HG02943 (cell line): ENCODE measurements at regions not wholly inside any gene's neighbourhood (a gene's known extent, or its start where the extent isn't known, plus 50 kb on each side); places are given as distances from the start of the nearest gene placed in this dataset.
"Not testable (repeated sequence)": the region's sequence is repeated elsewhere in the genome, so short reads cannot be mapped to it uniquely, and the experiment has no call there.

Source experiments
- ATAC-seq: cut with Tn5 transposase; IDR thresholded peaks from one replicate; pipeline ENCODE4 v1.9.1; 2021; ENCODE audit warnings: mild to moderate bottlenecking, low read depth, moderate library complexity; ENCODE audit not compliant: unreplicated experiment

DNA sequence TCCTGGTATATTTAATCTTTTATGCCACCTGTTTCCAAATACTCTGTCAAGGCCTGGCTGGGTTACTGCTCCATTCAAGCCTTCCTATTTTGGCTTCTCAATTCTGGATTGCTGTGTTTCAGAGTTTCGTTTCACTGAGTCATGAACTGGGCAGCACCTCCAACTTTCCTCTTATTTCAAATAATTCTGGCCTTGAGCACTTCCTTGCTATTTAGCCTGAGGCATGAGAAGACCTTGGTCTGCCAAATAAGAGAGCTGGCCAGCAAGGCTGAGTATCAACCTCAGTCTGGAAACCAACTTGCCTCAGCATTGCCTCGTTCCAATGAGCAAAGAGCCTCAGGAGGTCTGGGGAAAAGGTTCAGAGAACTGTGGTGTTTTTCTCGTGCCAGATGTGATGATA is 66.6 kb downstream of the TNFAIP3 start:
- no peak for ATAC-seq

DNA sequence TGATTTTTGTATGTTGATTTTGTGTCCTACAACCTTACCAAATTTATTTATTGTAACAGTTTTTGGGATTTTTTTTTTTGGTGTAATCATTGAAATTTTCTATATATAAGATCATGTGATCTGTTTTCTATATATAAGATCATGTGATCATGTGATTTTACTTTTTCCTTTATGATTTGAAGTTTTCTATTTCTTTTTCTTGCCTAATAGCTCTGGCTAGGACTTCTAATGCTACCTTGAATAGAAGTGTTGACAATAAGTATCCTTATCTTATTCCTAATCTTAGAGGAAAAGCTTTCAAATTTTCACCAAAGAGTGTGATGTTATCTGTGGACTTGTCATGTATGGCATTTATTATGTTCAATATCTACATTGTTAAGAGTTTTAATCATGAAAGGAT is 69.7 kb downstream of the TNFAIP3 start:
- no peak for ATAC-seq

DNA sequence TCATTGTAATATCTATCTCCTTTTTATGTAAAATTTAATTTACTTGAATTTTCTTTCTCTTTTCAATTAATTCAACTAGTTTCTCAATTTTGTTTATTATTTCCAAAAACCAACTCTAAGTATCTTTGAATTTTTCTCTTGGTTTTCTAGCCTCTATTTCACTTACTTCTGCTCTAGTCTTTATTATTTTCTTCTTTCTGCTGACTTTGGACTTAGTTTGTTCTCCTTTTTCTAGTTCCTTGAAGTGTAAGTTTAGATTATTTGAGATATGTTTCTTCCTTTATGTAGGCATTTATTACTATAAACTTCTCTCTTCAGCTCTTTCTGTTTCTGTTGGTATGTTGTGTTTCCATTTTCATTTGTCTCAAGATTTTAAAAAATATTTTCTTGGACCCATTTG is 70.8 kb downstream of the TNFAIP3 start:
- no peak for ATAC-seq

DNA sequence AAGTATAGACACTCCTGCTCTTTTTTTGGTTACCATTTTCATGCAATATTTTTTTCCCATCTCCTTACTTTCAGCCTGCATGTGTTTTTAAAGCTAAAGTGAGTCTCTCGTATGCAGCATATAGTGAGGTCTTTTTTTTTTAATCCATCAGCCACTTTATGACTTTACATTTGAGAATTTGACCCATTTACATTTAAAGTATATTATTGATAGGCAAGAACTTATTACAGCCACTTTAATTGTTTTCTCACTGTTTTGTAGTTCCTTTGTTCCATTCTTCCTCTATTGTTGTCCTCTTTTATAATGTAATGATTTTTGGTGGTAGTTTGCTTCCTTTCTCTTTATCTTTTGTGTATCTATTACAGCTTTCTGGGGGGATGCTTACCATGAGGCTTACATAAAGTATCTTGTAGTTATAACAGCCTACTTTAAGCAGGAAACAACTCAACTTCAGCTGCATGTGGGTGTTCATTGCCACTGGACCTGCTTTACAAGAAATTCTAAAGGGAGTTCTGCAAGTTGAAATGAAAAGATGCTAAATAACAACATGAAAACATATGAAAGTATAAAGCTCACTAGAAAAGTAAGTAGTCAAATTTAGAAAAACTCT is 71.8 kb downstream of the TNFAIP3 start:
- ATAC-seq, result no peak

DNA sequence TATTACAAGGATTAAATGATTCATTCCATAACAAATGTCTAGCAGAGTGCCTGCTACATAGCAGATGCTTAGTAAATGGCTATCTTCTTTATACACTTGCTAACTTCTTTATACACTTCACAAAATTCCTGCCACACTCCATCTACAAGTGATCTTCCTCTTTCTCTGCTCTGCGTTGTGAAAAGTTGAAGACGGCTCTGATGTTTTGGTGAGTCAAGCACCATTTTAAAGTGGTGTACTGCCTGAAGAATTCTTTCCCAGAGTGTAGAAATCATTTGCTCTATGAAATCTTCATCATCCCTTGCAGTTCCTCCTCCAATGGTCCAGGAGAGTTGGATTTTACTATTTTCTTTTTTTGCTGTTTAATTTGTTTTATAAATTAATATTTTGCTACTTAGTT is 74.9 kb downstream of the TNFAIP3 start:
- no peak for ATAC-seq

DNA sequence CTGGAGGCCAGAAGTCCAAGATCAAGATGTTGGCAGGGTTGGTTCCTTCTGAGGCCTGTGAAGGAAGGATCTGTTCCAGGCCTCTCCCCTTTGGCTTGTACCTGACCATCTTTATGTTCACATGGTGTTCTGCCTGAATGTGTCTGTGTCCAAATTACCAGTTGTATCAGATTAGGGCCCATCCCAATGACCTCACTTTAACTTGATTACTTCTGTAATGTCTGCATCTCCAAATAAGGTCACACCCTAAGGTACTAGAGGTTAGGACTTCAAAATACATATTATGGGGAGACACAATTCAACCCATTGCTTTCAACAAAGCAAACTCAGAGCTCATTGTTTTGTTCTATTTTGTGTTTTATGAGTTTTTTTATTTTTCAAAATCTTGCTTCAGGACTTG is 75.7 kb downstream of the TNFAIP3 start:
- no peak for ATAC-seq

DNA sequence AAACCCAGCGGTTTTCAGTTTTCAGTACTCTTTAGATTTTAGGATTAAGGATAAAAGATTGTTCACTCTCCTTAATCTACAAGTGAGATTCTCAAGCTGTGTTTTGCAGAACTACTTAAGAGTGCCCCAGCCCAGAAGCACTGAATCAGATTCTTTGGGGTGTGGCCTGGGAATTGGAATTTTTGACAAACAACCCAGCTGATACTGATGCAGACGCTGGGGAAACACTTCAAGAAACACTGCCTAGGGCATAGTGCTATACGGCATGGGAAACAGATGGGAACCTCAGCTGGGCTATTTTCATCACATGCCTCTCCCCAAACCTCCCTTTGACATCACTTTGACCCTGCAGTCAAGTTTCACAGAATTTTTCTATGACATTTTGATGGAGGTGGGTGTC is 77.3 kb downstream of the TNFAIP3 start:
- not testable (repeated sequence) for ATAC-seq

DNA sequence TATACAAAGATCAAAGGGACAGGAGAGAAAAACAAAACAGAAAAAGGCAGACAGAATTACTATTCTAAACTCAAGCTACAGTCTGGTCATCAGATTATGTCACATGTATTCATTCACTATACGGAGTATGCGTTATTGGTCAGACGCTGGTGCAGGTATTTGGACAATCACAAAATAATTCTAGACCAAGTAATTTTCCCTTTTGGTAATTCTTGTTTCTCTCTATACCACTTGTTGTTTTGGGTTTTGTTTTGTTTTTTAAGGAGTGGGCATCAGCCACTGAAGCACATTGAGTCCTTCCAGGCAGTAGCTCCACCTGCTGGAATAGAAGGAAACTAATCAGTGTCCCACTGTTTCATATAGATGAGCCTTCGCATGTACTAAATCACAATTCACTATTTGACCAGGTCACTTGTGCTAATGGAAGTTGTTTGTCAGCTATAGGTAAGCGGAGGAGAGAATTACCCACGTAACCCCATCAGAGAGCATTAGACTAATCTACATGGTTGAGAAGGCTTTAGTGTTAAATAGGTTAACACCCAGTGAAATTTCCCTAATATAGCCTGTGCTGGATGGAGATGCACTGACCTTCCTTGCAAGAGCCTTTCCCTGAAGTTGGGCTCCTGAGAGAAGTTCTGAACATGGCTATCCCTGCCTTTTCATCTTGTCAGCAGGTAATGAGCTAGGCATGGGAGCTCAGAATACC is 77.9 kb downstream of the TNFAIP3 start:
- ATAC-seq, result no peak

DNA sequence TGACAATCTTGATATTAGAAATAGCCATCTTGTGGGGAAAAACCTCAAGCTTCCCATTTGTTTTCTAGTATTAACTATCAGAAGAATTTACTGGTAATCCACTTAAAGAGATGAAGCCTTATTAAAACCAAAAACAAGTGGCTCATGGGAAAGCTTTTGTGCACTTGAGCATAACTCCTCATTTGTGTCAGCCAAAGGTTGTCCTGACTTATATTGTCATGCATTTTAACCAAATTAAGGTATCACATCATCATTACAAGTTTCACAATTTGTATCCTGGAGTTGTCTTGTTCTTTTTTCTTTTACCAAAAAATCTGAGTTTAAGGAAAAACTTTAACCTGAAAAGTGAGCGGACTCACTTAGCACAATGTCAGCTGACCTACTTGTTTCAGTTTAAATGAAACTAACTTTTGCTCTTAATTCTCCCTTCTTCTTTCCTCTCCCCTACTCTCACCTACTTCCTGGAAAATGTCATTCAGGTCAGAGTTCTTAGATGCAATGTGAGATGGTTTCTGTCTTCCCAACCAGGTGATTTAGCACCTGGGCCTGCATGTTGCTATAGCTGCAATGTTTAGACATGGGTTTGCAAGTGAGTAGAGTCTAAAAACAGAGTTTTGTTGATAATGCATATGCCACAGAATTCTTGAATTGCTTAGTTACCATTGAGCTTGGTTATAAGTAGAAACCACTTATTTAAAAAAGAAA is 82.8 kb downstream of the TNFAIP3 start:
- no peak for ATAC-seq

DNA sequence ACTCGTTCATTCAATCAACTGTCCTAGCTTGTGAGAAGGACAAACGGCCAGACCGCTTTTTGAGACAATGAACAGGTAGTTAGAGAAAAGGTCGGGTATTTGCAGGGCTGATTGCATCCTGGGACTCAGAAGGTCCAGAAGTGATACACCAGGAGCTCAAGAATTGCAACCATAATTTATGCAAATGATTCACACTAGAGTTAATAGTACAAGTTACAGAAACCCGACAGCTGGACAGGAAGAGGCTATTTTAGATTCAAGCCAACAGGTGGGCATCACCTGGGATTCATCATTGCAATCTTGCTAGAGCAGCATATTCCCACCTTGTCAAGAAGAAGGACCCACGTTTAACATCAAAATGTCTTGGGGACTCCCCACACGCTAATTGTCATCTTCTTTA is 83.5 kb downstream of the TNFAIP3 start:
- ATAC-seq, result peak; percentile 51

DNA sequence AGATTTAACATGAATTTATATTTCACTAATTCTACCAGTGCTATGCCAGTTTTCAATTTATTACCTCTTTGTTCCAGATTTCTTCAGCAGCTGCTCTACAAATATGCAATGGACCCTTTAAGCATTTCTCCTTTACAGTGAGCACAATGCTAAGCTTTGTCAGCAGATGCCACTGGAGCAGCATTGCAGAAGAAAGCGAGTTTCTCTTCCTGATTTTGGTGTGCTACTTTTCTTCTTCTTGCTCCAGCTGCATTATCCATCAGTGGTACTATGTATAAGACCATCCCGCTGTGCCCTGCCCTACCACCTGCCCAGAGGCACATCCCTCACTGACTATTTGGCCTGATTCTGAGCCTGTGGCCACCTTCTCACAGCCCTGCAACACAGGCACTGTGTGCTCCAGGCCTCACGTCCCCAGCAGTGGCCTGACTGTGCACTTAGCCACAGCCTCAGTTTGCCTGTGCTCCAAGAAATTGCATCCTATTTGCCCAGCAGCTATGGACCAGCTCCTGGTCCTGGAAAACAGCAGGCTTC is 84.1 kb downstream of the TNFAIP3 start:
- no peak for ATAC-seq

DNA sequence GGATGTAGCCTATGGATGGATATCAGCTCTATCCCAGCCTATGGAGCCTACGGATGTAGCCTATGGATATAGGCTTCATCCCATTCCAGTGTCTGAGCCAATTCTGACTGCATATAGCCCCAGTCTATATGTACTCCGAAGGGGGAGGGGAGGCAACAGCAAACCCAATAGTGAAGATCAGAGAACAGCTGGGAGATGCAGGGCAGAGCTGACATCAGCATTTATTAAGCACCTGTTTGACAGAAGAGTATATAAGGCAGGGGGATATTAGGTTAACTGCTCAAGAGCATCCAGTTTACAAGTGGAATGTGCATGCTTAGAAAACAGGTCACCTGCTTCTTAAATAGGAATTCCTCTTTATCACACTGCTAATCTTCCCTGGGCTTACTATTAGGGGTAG is 85.2 kb downstream of the TNFAIP3 start:
- ATAC-seq, result no peak

DNA sequence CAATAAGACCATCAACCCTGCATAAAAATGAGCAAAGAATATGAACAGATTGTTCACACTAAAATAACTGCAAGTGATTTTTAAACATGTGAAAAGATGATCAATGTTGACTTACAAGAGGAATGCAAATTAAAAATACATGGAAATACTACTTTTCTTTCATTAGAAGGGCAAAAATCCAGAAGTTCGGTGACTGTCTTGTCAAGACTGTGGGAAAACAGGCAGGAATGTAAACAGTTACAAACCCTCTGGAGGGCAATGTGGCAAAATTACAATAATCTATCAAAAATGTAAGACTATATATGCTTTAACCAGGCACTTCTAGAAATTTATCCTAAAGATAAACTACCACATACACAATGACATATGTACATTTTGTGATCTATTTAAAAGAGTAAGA is 86.7 kb downstream of the TNFAIP3 start:
- no peak for ATAC-seq

DNA sequence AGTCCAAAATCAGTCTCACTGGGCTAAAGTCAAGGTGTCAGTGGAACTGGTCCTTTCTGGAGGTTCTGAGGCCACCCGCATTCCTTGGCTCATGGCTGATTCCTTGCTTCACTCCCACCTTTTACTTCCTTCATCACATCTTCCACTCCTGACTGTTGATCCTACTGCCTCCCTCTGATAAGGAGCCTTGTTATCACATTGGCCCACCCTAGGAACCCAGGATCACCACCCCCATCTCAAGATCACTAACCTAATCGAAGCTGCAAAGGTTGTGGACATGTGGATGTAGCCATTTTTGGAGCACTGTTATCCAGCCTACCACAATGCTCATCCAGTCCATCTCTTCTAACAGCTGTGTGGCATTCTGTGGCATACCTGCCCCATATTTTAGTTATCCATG is 87.2 kb downstream of the TNFAIP3 start:
- no peak for ATAC-seq

DNA sequence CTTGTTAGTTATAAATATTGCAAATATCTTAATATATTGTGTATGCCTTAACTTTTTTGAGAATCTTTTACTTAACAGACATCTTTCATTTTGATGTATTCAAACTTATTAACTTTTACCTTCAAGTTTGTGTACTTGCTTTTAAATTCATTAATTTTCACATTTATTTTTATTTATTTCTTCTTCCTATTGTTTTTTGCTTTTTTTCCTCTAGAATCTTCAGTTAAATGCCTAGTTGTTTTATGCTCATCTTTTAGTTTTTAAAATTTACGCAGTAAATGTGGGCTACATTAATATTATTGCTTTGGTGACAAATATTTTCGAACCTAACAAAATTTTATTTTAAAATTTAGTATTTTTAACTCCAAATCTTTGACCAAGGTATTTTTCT is 89.0 kb downstream of the TNFAIP3 start:
- no peak for ATAC-seq

DNA sequence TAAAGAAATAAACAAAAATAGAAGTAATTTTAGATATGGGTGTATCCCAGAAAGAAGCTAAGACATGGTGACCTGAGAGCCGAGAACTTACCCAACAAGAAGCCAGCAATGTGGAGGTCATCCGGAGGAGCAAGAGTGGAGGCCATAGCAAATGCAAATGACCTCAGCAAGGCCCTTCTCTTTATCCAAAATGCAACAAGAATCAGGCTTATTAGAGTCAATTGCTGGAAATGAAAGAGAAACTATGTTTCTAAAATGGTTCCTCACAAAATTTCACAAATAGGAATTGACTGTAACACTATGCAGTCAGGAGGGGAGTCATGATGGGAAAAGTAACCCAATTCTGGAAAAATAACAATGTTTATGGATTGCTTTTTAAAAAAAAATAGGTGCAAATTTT is 90.4 kb downstream of the TNFAIP3 start:
- ATAC-seq, result no peak

DNA sequence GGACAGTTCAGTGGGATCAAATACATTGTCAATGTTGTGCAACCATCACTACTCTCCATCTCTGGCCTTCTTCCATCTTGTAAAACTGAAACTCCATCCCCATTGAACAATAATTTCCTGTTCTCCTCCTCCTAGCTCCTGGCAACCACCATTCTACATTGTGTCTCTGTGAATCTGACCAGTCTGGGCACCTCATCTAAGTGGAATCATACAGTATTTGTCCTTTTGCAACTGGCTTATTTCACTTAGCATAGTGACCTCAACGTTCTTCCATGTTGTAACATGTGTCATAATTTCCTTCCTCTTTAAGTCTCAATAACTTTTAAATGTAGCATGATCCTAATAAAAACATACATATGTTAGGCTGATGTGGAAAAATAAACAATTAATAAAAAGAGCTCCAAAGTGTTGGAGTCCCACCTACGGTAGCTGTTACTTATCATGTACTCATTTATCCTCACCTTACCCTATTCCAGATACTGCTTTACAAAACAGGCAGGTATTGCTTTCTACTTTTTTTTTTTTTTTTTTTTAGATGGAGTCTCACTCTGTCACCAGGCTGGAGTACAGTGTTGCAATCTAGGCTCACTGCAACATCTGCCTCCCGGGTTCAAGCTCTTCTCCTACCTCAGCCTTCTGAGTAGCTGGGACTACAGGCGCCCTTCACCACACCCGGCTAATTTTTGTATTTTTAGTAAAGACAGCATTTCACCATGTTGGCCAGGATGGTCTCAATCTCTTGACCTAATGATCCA is 91.9 kb downstream of the TNFAIP3 start:
- ATAC-seq, result no peak

DNA sequence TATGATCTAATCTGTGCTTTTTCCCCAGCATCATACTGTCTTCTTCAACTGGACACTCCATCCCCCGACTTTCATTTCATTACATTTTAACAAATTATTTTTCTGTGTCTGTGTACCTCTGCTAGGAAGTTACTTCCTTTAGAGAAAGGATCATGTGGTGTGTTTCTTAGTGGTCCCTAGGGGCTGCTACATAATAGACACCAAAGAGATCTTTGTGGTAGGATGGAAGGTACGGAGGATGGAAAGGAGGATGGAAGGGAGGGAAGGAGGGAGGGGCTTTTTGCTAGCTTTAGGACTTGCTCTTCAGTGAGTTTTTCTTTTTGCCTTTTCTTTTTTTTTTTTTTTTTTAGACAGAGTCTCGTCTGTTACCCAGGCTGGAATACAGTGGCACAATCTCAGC is 95.7 kb downstream of the TNFAIP3 start:
- no peak for ATAC-seq

DNA sequence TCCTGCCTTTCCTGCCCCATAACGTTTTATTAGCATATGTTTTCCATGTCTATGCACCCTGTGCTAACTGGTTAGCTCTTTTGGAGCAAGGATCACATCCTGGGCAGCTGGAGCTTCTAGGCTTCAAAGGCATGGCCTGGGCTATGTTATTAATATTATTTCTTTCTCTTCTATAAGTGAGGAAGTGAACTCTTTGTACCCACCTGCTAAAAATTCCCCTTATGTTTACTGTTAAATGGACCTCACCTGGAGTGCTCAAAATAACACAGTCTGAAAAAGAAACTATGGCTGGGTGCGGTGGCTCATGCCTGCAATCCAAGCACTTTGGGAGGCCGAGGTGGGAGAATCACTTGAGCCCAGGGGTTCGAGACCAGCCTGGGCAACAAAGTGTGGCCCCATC is 97.8 kb downstream of the TNFAIP3 start:
- ATAC-seq, result no peak

DNA sequence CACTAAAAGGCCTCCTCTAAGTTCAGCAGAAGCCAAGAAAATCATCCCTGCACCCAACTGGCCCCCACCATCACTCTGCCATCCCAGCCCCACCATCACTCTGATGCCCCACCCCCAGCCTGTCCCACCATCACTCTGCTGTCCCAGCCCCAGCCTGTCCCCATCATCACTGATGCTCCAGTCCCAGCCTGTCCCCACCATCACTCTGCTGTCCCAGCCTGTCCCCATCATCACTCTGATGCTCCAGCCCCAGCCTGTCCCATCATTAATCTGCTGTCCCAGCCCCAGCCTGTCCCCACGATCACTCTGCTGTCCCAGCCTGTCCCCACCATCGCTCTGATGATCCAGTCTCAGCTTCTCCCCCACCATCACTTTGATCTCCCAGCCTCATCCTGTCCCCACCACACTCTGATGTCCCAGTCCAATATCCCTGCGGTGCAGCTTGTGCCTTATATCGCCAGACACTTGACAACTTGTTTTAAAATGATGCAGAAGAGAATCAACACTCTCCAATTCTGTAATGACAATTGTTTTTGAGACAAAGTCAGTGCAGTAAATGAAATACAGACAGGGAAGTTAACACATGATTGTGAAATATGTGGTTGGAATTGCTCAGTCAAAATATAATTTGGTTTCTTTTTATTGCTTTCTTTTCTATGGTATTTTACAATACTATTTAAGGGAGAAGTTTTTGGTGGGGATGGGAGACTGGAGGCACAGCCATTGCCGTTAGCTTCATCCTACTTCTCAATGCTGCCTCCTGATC is 100.8 kb downstream of the TNFAIP3 start:
- ATAC-seq, result no peak
